H1 (cell line): ENCODE measurements at regions not wholly inside any gene's neighbourhood (a gene's known extent, or its start where the extent isn't known, plus 50 kb on each side); places are given as distances from the start of the nearest gene placed in this dataset.
"Not testable (repeated sequence)": the region's sequence is repeated elsewhere in the genome, so short reads cannot be mapped to it uniquely, and the experiment has no call there.

ENCODE experiments used
- CEBPB ChIP-seq: IDR thresholded peaks from 2 replicates; pipeline ENCODE4 v1.6.1; 2012; ENCODE audit warnings: low read depth, low read length
- CREB1 ChIP-seq: IDR thresholded peaks from 2 replicates; pipeline ENCODE4 v1.6.1; 2012; ENCODE audit warnings: inconsistent platforms
- CTCF ChIP-seq, 3 experiments: IDR thresholded peaks; 1 replicate in 2 of 3; 2 replicates in 1 of 3; pipeline versions ENCODE4 v1.5.1 to v1.6.1; 2011; ENCODE audit warnings: low read length in 3 of 3, mild to moderate bottlenecking in 3 of 3, inconsistent platforms in 2 of 3, low read depth in 1 of 3, moderate library complexity in 1 of 3; ENCODE audit not compliant: insufficient read depth in 1 of 3; ENCODE audit errors: control extremely low read depth in 1 of 3
- EP300 ChIP-seq, 2 experiments: IDR thresholded peaks; 1 replicate in 1 of 2; 2 replicates in 1 of 2; pipeline ENCODE4 v1.6.1; 2011 to 2012; ENCODE audit warnings: low read depth in 2 of 2, low read length in 2 of 2, mild to moderate bottlenecking in 2 of 2, borderline replicate concordance in 1 of 2, inconsistent platforms in 1 of 2, moderate library complexity in 1 of 2
- HDAC6 ChIP-seq: IDR thresholded peaks from one replicate; pipeline ENCODE4 v1.7.1; 2012; ENCODE audit warnings: low read depth, mild to moderate bottlenecking, inconsistent platforms, low read length, moderate library complexity
- NRF1 ChIP-seq: IDR thresholded peaks from 2 replicates; pipeline ENCODE4 v1.6.1; 2011; ENCODE audit warnings: mild to moderate bottlenecking, low read depth, low read length, improper control_type of control experiment
- RAD21 ChIP-seq, 2 experiments: IDR thresholded peaks in 1 of 2; conservative IDR thresholded peaks in 1 of 2; 2 replicates each; pipeline ENCODE4 v1.6.1; 2011; ENCODE audit warnings: low read depth in 2 of 2, low read length in 2 of 2, improper control_type of control experiment in 1 of 2, inconsistent platforms in 1 of 2, mild to moderate bottlenecking in 1 of 2, moderate library complexity in 1 of 2
- RXRA ChIP-seq: IDR thresholded peaks from 2 replicates; pipeline ENCODE4 v1.6.1; 2011; ENCODE audit warnings: low read depth, mild to moderate bottlenecking, low read length, moderate library complexity; ENCODE audit not compliant: insufficient read depth
- SIN3A ChIP-seq, 2 experiments: IDR thresholded peaks in 1 of 2; conservative IDR thresholded peaks in 1 of 2; 2 replicates each; pipeline ENCODE4 v1.6.1; 2011 to 2012; ENCODE audit warnings: low read length in 2 of 2, improper control_type of control experiment in 1 of 2, low read depth in 1 of 2, mild to moderate bottlenecking in 1 of 2
- SP1 ChIP-seq: IDR thresholded peaks from 2 replicates; pipeline ENCODE4 v1.6.1; 2011; ENCODE audit warnings: low read depth, low read length

- not testable (repeated sequence) for TF ChIP-seq CTCF (IDR thresholded peaks at IDR 0.05; ENCODE audit: control extremely low read depth in 1 of 3, insufficient read depth in 1 of 3, low read depth in 1 of 3, low read length in 3 of 3); RXRA; CEBPB; NRF1; HDAC6; SIN3A (conservative IDR thresholded peaks at IDR 0.05 in 1 of 2, IDR thresholded peaks at IDR 0.05 in 1 of 2; ENCODE audit: low read depth in 1 of 2, low read length in 2 of 2); RAD21 (IDR thresholded peaks at IDR 0.05 in 1 of 2, conservative IDR thresholded peaks at IDR 0.05 in 1 of 2; ENCODE audit: low read depth in 2 of 2, low read length in 2 of 2); SP1; CREB1; EP300 (IDR thresholded peaks at IDR 0.05; ENCODE audit: borderline replicate concordance in 1 of 2, low read depth in 2 of 2, low read length in 2 of 2)
Measured at GRCh38 chr4:55696424-55696823, 60.3 kb upstream of the NMU start.
